Parathyroid adenoma (tissue), 2 donors: ENCODE measurements at regions not wholly inside any gene's neighbourhood (a gene's known extent, or its start where the extent isn't known, plus 50 kb on each side); places are given as distances from the start of the nearest gene placed in this dataset.

Source experiments
- H2AFZ ChIP-seq: fragments of 300-600 bp; sonication (generic); one replicate; pipeline ENCODE4 v1.7.0; 2017; ENCODE audit warnings: antibody characterized with exemption, mild to moderate bottlenecking
- H3K27ac ChIP-seq: fragments of 300-600 bp; sonication (generic); one replicate; pipeline ENCODE4 v1.7.0; 2017
- H3K27me3 ChIP-seq: fragments of 300-600 bp; sonication (generic); one replicate; pipeline ENCODE4 v1.7.0; 2017; ENCODE audit warnings: low read length; ENCODE audit not compliant: control insufficient read depth, insufficient read depth
- H3K36me3 ChIP-seq: fragments of 300-600 bp; sonication (generic); one replicate; pipeline ENCODE4 v1.7.0; 2017; ENCODE audit warnings: low read length; ENCODE audit not compliant: control insufficient read depth, insufficient read depth
- H3K4me1 ChIP-seq: fragments of 300-600 bp; sonication (generic); one replicate; pipeline ENCODE4 v1.7.0; 2017; ENCODE audit warnings: control low read depth
- H3K4me2 ChIP-seq: fragments of 300-600 bp; sonication (generic); one replicate; pipeline ENCODE4 v1.7.0; 2017; ENCODE audit warnings: low read length
- H3K4me3 ChIP-seq: fragments of 300-600 bp; sonication (generic); one replicate; pipeline ENCODE4 v1.7.0; 2017; ENCODE audit warnings: low read depth, low read length
- H3K79me2 ChIP-seq: fragments of 300-600 bp; sonication (generic); one replicate; pipeline ENCODE4 v1.7.0; 2017; ENCODE audit warnings: control low read depth
- H3K9ac ChIP-seq: fragments of 300-600 bp; sonication (generic); one replicate; pipeline ENCODE4 v1.7.0; 2017; ENCODE audit warnings: mild to moderate bottlenecking
- H3K9me3 ChIP-seq: fragments of 300-600 bp; sonication (generic); one replicate; pipeline ENCODE4 v1.7.0; 2017; ENCODE audit warnings: low read length; ENCODE audit not compliant: control insufficient read depth
- CTCF ChIP-seq: fragments of 300-600 bp; sonication (generic); IDR thresholded peaks from one replicate; pipeline ENCODE4 v1.7.0; 2017; ENCODE audit warnings: antibody characterized with exemption, mild to moderate bottlenecking
- donor health status: primary hyperparathyroidism.

DNA sequence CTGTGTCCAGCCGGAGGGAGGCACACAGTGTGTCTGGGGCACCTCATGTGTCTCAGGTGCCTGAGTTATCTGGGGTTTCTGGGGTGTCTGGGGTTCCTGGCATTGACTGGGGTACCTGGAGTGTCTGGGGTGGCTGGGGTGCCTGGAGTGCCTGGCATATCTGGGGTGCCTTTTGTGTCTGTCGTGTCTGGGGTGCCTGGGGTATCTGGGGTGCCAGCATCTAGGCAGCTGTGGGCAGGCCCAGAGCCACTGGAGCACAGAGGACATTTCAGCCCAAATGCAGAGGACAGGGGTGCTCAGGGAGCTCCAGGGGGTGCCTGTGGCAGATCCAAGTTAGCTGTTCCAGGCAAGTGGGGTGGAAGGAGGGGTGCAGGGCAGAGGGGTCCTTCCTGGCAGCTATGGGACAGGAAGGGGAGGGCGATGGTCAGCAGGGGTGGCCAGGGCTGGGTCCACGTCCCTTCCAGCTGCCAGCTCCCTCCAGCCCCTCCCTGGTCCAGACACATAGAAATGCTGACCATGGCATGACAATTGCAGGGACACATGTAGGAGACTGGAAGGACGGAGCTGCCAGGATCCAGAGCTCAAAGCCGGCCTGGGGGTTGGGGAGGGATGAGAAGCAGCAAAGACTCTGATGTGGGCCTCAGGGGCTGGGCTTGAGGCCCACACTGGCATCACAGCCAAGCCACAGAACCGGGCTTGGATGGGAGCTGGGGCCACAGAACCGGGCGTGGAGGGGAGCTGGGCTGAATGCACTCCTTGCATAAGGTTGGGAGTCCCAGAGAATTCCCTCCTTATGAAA lies 133.0 kb downstream of the BRD1 start:
- no peaks in the 10 kb centered on the region for H3K9me3 ChIP-seq
- no peak overlapping the region for H3K4me3 ChIP-seq
- H3K4me2 ChIP-seq, result no peak overlapping the region
- H3K27me3 ChIP-seq, result no peaks in the 10 kb centered on the region
- H3K79me2 ChIP-seq, result no peaks in the 10 kb centered on the region
- no peak overlapping the region for H2AFZ ChIP-seq
- no peak overlapping the region for H3K27ac ChIP-seq
- no peaks in the 10 kb centered on the region for H3K4me1 ChIP-seq
- no peak overlapping the region for H3K9ac ChIP-seq
- no peak for TF ChIP-seq CTCF
- no peaks in the 10 kb centered on the region for H3K36me3 ChIP-seq

- Histone ChIP-seq H3K27me3 (no peaks in the 10 kb centered on the region), H3K27ac (no peak overlapping the region), H2AFZ (no peak overlapping the region), H3K79me2 (no peaks in the 10 kb centered on the region), H3K4me1 (no peaks in the 10 kb centered on the region), H3K9ac (no peak overlapping the region), H3K9me3 (no peaks in the 10 kb centered on the region), H3K4me3 (no peak overlapping the region), H3K4me2 (no peak overlapping the region), H3K36me3 (no peaks in the 10 kb centered on the region)
- no peak for TF ChIP-seq CTCF
Measured at GRCh38 chr22:49693848-49694247, 133.8 kb downstream of the BRD1 start.

- Histone ChIP-seq H3K27ac (no peak overlapping the region), H3K36me3 (no peaks in the 10 kb centered on the region), H3K27me3 (no peaks in the 10 kb centered on the region), H3K9ac (no peak overlapping the region), H3K79me2 (no peaks in the 10 kb centered on the region), H3K4me1 (no peaks in the 10 kb centered on the region), H3K4me2 (no peak overlapping the region), H2AFZ (no peak overlapping the region), H3K9me3 (no peaks in the 10 kb centered on the region), H3K4me3 (no peak overlapping the region)
- TF ChIP-seq CTCF, result no peak
Measured at GRCh38 chr22:49693416-49693815, 134.3 kb downstream of the BRD1 start.

GRCh38 chr22:49692499-49693225 lies 135.0 kb downstream of the BRD1 start:
- no peak overlapping the region for H3K27ac ChIP-seq
- no peak overlapping the region for H3K4me3 ChIP-seq
- H3K79me2 ChIP-seq, result no peaks in the 10 kb centered on the region
- H3K4me2 ChIP-seq, result no peak overlapping the region
- no peaks in the 10 kb centered on the region for H3K4me1 ChIP-seq
- H3K36me3 ChIP-seq, result no peaks in the 10 kb centered on the region
- H3K27me3 ChIP-seq, result no peaks in the 10 kb centered on the region
- H3K9ac ChIP-seq, result no peak overlapping the region
- TF ChIP-seq CTCF, result no peak
- H3K9me3 ChIP-seq, result no peaks in the 10 kb centered on the region
- H2AFZ ChIP-seq, result no peak overlapping the region
